ENCODE measurements at regions not wholly inside any gene's neighbourhood (a gene's known extent, or its start where the extent isn't known, plus 50 kb on each side); places are given as distances from the start of the nearest gene placed in this dataset.

GRCh38 chr1:83547901-83548300 is 451.0 kb downstream of the TTLL7 start:
- Histone ChIP-seq H2BK12ac (ENCODE audit: low read length) (no peak overlapping the region), H4K8ac (ENCODE audit: low read depth, low read length) (no peak overlapping the region), H3K18ac (ENCODE audit: low read length) (no peak overlapping the region), H3K79me1 (ENCODE audit: low read depth, low read length) (no peaks in the 10 kb centered on the region), H3K4me1 (ENCODE audit: control insufficient read depth in 2 of 2, insufficient read depth in 1 of 2, low read depth in 1 of 2, low read length in 2 of 2) (no peaks in the 10 kb centered on the region), H3K4me2 (ENCODE audit: insufficient read depth, low read length, poor library complexity, severe bottlenecking) (no peak overlapping the region), H3K36me3 (replicated peaks in 1 of 2; ENCODE audit: control insufficient read depth in 2 of 2, insufficient read depth in 2 of 2, low read length in 2 of 2) (no peaks in the 10 kb centered on the region), H3K4me3 (ENCODE audit: low read length in 2 of 2) (no peak overlapping the region), H2BK5ac (ENCODE audit: low read length) (no peak overlapping the region), H3K23ac (ENCODE audit: low read depth, low read length, poor library complexity) (no peak overlapping the region), H3K27me3 (ENCODE audit: control insufficient read depth in 3 of 3, insufficient read depth in 3 of 3, low read depth in 1 of 3, low read length in 3 of 3) (no peaks in the 10 kb centered on the region), H3K14ac (ENCODE audit: low read length) (no peak overlapping the region), H3K27ac (replicated peaks; ENCODE audit: low read length) (no peak overlapping the region), H3K9me3 (replicated peaks in 1 of 2; ENCODE audit: control insufficient read depth in 2 of 2, insufficient read depth in 1 of 2, low read depth in 1 of 2, low read length in 2 of 2) (no peaks in the 10 kb centered on the region), H4K91ac (ENCODE audit: low read depth, low read length, poor library complexity) (no peak overlapping the region), H3K4ac (ENCODE audit: low read length) (no peak overlapping the region), H2AFZ (ENCODE audit: low read length) (no peak overlapping the region), H2BK15ac (ENCODE audit: low read length) (no peak overlapping the region), H2AK5ac (ENCODE audit: low read depth, low read length) (no peak overlapping the region), H3K9ac (ENCODE audit: low read depth, low read length, poor library complexity) (no peak overlapping the region), H2BK120ac (ENCODE audit: low read depth, low read length) (no peak overlapping the region)
- no CpG with 5 or more reads among the region's 6 CpGs for WGBS, 2 donors (ENCODE audit: extremely low coverage in 2 of 2, insufficient read length in 2 of 2, insufficient replicate concordance in 1 of 2)
- no peak for DNase-seq (ENCODE audit: low spot score)

GRCh38 chr1:83546874-83547273 is 452.1 kb downstream of the TTLL7 start:
- Histone ChIP-seq H3K27ac (replicated peaks; ENCODE audit: low read length) (no peak overlapping the region), H3K4me2 (ENCODE audit: insufficient read depth, low read length, poor library complexity, severe bottlenecking) (no peak overlapping the region), H3K36me3 (replicated peaks in 1 of 2; ENCODE audit: control insufficient read depth in 2 of 2, insufficient read depth in 2 of 2, low read length in 2 of 2) (no peaks in the 10 kb centered on the region), H3K4me1 (ENCODE audit: control insufficient read depth in 2 of 2, insufficient read depth in 1 of 2, low read depth in 1 of 2, low read length in 2 of 2) (no peaks in the 10 kb centered on the region), H2BK120ac (ENCODE audit: low read depth, low read length) (no peak overlapping the region), H3K27me3 (ENCODE audit: control insufficient read depth in 3 of 3, insufficient read depth in 3 of 3, low read depth in 1 of 3, low read length in 3 of 3) (no peaks in the 10 kb centered on the region), H3K4ac (ENCODE audit: low read length) (no peak overlapping the region), H3K14ac (ENCODE audit: low read length) (no peak overlapping the region), H3K79me1 (ENCODE audit: low read depth, low read length) (no peaks in the 10 kb centered on the region), H2AK5ac (ENCODE audit: low read depth, low read length) (no peak overlapping the region), H2BK12ac (ENCODE audit: low read length) (no peak overlapping the region), H4K8ac (ENCODE audit: low read depth, low read length) (no peak overlapping the region), H3K18ac (ENCODE audit: low read length) (no peak overlapping the region), H3K23ac (ENCODE audit: low read depth, low read length, poor library complexity) (no peak overlapping the region), H2BK15ac (ENCODE audit: low read length) (no peak overlapping the region), H3K4me3 (ENCODE audit: low read length in 2 of 2) (no peak overlapping the region), H2AFZ (ENCODE audit: low read length) (no peak overlapping the region), H3K9ac (ENCODE audit: low read depth, low read length, poor library complexity) (no peak overlapping the region), H2BK5ac (ENCODE audit: low read length) (no peak overlapping the region), H4K91ac (ENCODE audit: low read depth, low read length, poor library complexity) (no peak overlapping the region), H3K9me3 (replicated peaks in 1 of 2; ENCODE audit: control insufficient read depth in 2 of 2, insufficient read depth in 1 of 2, low read depth in 1 of 2, low read length in 2 of 2) (no peaks in the 10 kb centered on the region)
- WGBS, 2 donors (ENCODE audit: extremely low coverage in 2 of 2, insufficient read length in 2 of 2, insufficient replicate concordance in 1 of 2) = no CpG with 5 or more reads among the region's 1 CpG
- DNase-seq (ENCODE audit: low spot score) = no peak

GRCh38 chr1:83545066-83545862 is 453.7 kb downstream of the TTLL7 start:
- H3K36me3 ChIP-seq (replicated peaks in 1 of 2; ENCODE audit: control insufficient read depth in 2 of 2, insufficient read depth in 2 of 2, low read length in 2 of 2) = no peaks in the 10 kb centered on the region
- H3K4me2 ChIP-seq (ENCODE audit: insufficient read depth, low read length, poor library complexity, severe bottlenecking) = no peak overlapping the region
- no peak overlapping the region for H2BK12ac ChIP-seq (ENCODE audit: low read length)
- WGBS, 2 donors (ENCODE audit: extremely low coverage in 2 of 2, insufficient read length in 2 of 2, insufficient replicate concordance in 1 of 2) = no CpG with 5 or more reads among the region's 5 CpGs
- H3K27ac ChIP-seq (replicated peaks; ENCODE audit: low read length) = no peak overlapping the region
- no peaks in the 10 kb centered on the region for H3K79me1 ChIP-seq (ENCODE audit: low read depth, low read length)
- peak overlapping the region; percentile 19 for H2AFZ ChIP-seq (ENCODE audit: low read length)
- no peak overlapping the region for H2BK5ac ChIP-seq (ENCODE audit: low read length)
- no peak overlapping the region for H3K18ac ChIP-seq (ENCODE audit: low read length)
- no peak overlapping the region for H2BK120ac ChIP-seq (ENCODE audit: low read depth, low read length)
- no peak overlapping the region for H3K4ac ChIP-seq (ENCODE audit: low read length)
- no peaks in the 10 kb centered on the region for H3K9me3 ChIP-seq (replicated peaks in 1 of 2; ENCODE audit: control insufficient read depth in 2 of 2, insufficient read depth in 1 of 2, low read depth in 1 of 2, low read length in 2 of 2)
- H3K14ac ChIP-seq (ENCODE audit: low read length) = no peak overlapping the region
- no peak overlapping the region for H4K8ac ChIP-seq (ENCODE audit: low read depth, low read length)
- no peak for DNase-seq (ENCODE audit: low spot score)
- H4K91ac ChIP-seq (ENCODE audit: low read depth, low read length, poor library complexity) = no peak overlapping the region
- H2AK5ac ChIP-seq (ENCODE audit: low read depth, low read length) = no peak overlapping the region
- H2BK15ac ChIP-seq (ENCODE audit: low read length) = no peak overlapping the region
- no peak overlapping the region for H3K4me3 ChIP-seq (ENCODE audit: low read length in 2 of 2)
- H3K27me3 ChIP-seq (ENCODE audit: control insufficient read depth in 3 of 3, insufficient read depth in 3 of 3, low read depth in 1 of 3, low read length in 3 of 3) = no peaks in the 10 kb centered on the region
- H3K23ac ChIP-seq (ENCODE audit: low read depth, low read length, poor library complexity) = no peak overlapping the region
- no peaks in the 10 kb centered on the region for H3K4me1 ChIP-seq (ENCODE audit: control insufficient read depth in 2 of 2, insufficient read depth in 1 of 2, low read depth in 1 of 2, low read length in 2 of 2)
- no peak overlapping the region for H3K9ac ChIP-seq (ENCODE audit: low read depth, low read length, poor library complexity)

GRCh38 chr1:83543222-83543973 is 455.5 kb downstream of the TTLL7 start:
- Histone ChIP-seq H3K27me3 (ENCODE audit: control insufficient read depth in 3 of 3, insufficient read depth in 3 of 3, low read depth in 1 of 3, low read length in 3 of 3) (no peaks in the 10 kb centered on the region), H2BK12ac (ENCODE audit: low read length) (no peak overlapping the region), H3K14ac (ENCODE audit: low read length) (no peak overlapping the region), H3K4me2 (ENCODE audit: insufficient read depth, low read length, poor library complexity, severe bottlenecking) (no peak overlapping the region), H3K18ac (ENCODE audit: low read length) (no peak overlapping the region), H3K27ac (replicated peaks; ENCODE audit: low read length) (no peak overlapping the region), H2BK5ac (ENCODE audit: low read length) (no peak overlapping the region), H3K9ac (ENCODE audit: low read depth, low read length, poor library complexity) (no peak overlapping the region), H2BK15ac (ENCODE audit: low read length) (no peak overlapping the region), H3K23ac (ENCODE audit: low read depth, low read length, poor library complexity) (no peak overlapping the region), H4K91ac (ENCODE audit: low read depth, low read length, poor library complexity) (no peak overlapping the region), H2AK5ac (ENCODE audit: low read depth, low read length) (no peak overlapping the region), H2AFZ (ENCODE audit: low read length) (no peak overlapping the region), H3K36me3 (replicated peaks in 1 of 2; ENCODE audit: control insufficient read depth in 2 of 2, insufficient read depth in 2 of 2, low read length in 2 of 2) (no peaks in the 10 kb centered on the region), H3K9me3 (replicated peaks in 1 of 2; ENCODE audit: control insufficient read depth in 2 of 2, insufficient read depth in 1 of 2, low read depth in 1 of 2, low read length in 2 of 2) (no peaks in the 10 kb centered on the region), H3K79me1 (ENCODE audit: low read depth, low read length) (no peaks in the 10 kb centered on the region), H4K8ac (ENCODE audit: low read depth, low read length) (no peak overlapping the region), H3K4me1 (ENCODE audit: control insufficient read depth in 2 of 2, insufficient read depth in 1 of 2, low read depth in 1 of 2, low read length in 2 of 2) (no peaks in the 10 kb centered on the region), H2BK120ac (ENCODE audit: low read depth, low read length) (no peak overlapping the region), H3K4ac (ENCODE audit: low read length) (no peak overlapping the region), H3K4me3 (ENCODE audit: low read length in 2 of 2) (no peak overlapping the region)
- WGBS, 2 donors (ENCODE audit: extremely low coverage in 2 of 2, insufficient read length in 2 of 2, insufficient replicate concordance in 1 of 2) = no CpG with 5 or more reads among the region's 3 CpGs
- no peak for DNase-seq (ENCODE audit: low spot score)
